H1 (cell line): ENCODE measurements at regions not wholly inside any gene's neighbourhood (a gene's known extent, or its start where the extent isn't known, plus 50 kb on each side); places are given as distances from the start of the nearest gene placed in this dataset.

Experiments used
- BACH1 ChIP-seq: IDR thresholded peaks from 2 replicates; pipeline ENCODE4 v1.6.1; 2012; ENCODE audit warnings: low read length, improper control_type of control experiment
- CEBPB ChIP-seq: IDR thresholded peaks from 2 replicates; pipeline ENCODE4 v1.6.1; 2012; ENCODE audit warnings: low read depth, low read length
- KDM4A ChIP-seq: IDR thresholded peaks from one replicate; pipeline ENCODE4 v1.7.1; 2012; ENCODE audit warnings: low read depth, mild to moderate bottlenecking, moderate library complexity, low read length, inconsistent platforms; ENCODE audit not compliant: severe bottlenecking
- RBBP5 ChIP-seq: IDR thresholded peaks from 2 replicates; pipeline ENCODE4 v1.7.1; 2012; ENCODE audit warnings: low read depth, mild to moderate bottlenecking, inconsistent platforms, low read length, moderate library complexity, borderline replicate concordance
- SIRT6 ChIP-seq: IDR thresholded peaks from one replicate; pipeline ENCODE4 v1.7.1; 2012; ENCODE audit warnings: low read length, inconsistent platforms
- SP2 ChIP-seq: IDR thresholded peaks from 2 replicates; pipeline ENCODE4 v1.6.1; 2012; ENCODE audit warnings: mild to moderate bottlenecking, low read length, inconsistent platforms
- SP4 ChIP-seq: IDR thresholded peaks from 2 replicates; pipeline ENCODE4 v1.6.1; 2012; ENCODE audit warnings: low read length, inconsistent platforms

DNA sequence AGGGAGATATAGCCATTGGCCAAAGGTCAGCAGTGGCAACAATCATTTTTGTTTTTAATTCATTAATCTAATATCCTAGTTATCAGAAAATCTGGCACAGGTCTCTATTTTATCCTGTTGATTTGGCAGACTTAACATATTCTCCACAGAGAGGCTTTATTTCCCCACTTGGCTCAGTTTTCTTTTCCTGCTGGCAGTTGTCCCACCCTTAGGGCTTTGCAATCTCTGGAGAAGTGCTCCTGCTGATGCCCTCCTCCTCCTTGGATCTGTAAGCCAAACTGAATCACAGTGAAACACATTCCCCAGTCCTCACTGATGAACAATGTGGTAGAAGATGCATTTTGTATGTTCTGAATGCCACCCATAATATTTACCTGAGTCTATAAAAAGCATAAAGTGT is 889.7 kb downstream of the PDHA2 start (continued):
- TF ChIP-seq CEBPB (no peak), BACH1 (no peak), KDM4A (no peak), SP4 (no peak), RBBP5 (no peak), SP2 (no peak), SIRT6 (no peak)
